Limb (tissue), 2 donors: ENCODE measurements at regions not wholly inside any gene's neighbourhood (a gene's known extent, or its start where the extent isn't known, plus 50 kb on each side); places are given as distances from the start of the nearest gene placed in this dataset.
A peak's percentile ranks its signal among the peaks of the same experiment; 100 is the strongest.
"Not testable (repeated sequence)": the region's sequence is repeated elsewhere in the genome, so short reads cannot be mapped to it uniquely, and the experiment has no call there.

ENCODE experiments used
- DNase-seq, 2 donors: peaks; one replicate each; pipeline ENCODE4 v3.0.0-alpha.2; 2016; ENCODE audit errors: extremely low spot score in 2 of 2

- DNase-seq = no peak
Measured at GRCh38 chr10:44010873-44011602, 362.4 kb upstream of the ZNF32 start.

DNA sequence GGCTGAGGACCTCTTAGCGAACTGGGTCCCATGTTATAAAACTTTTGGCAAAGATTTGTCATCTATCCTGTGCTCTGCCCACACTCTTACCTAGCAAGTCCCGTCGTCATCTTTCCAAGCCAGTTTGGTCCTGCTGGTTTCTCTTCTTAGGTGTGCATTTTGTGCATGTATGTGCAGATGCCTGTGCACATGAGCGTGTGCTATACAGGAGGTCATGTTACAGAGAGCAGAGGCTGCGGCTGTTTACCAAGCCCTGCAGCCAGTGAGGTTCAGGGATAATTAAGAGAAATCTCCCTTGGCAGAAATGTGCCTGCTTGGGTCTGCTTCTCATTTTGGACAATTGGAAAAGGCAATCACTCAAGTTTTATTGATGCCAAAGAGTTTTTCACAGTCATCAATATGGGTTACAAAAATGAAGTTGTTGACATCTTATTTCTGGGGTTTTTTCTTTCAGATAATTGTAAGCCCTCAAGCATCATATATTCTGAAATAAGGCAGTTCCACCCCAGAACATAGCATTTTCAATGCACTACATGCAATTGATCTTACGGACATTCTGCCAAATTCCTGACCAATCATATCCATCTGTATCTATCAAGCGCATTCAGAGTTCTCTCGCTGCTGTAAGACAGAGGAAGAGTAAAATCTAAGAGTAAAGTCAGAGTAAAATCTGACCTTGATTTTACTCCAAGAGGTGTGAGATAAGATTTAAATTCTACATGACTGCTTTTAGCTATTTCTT is 361.4 kb upstream of the ZNF32 start:
- DNase-seq = no peak

DNA sequence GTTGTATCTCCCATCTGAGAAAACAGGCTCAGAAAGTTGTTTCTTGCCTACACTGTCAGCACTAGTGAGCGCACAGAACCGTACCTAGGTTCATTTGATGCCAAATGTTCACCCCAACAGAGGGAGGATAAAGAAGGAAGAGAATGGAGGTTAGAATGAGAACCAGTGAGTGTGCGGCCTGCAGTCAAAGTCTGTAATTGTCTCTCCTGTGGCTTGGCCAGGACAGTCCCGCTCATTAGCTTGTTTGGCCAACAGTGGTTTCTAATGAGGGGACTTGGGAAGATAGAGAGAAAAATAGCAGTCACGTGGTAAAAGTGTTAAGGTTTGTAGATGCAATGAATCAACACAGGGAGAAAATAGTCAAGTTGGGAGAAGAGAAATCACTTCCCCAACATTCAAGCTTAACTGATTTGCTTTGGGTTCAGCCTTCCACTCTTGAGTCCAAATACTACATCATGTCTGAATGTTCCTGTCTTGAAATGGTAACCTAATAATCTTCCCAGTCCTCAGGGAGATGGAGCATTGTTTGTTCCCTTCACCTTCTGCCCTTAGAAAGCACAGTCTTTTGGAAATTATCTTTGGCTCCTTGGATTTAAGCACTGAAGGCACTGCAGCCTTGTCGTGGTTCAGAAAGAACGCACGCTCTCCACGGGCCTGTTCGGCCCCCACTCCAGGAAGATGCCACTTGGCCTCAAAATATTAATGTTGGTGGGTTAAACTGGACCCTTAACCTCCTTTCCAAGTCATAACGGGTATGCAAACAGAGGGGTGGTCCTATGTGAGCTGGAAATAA is 360.4 kb upstream of the ZNF32 start:
- no peak for DNase-seq

GRCh38 chr10:44008270-44008916 is 359.7 kb upstream of the ZNF32 start:
- no peak for DNase-seq

GRCh38 chr10:44006771-44007170 is 358.1 kb upstream of the ZNF32 start:
- no peak for DNase-seq

GRCh38 chr10:44005788-44006099 is 357.1 kb upstream of the ZNF32 start:
- DNase-seq = no peak

DNA sequence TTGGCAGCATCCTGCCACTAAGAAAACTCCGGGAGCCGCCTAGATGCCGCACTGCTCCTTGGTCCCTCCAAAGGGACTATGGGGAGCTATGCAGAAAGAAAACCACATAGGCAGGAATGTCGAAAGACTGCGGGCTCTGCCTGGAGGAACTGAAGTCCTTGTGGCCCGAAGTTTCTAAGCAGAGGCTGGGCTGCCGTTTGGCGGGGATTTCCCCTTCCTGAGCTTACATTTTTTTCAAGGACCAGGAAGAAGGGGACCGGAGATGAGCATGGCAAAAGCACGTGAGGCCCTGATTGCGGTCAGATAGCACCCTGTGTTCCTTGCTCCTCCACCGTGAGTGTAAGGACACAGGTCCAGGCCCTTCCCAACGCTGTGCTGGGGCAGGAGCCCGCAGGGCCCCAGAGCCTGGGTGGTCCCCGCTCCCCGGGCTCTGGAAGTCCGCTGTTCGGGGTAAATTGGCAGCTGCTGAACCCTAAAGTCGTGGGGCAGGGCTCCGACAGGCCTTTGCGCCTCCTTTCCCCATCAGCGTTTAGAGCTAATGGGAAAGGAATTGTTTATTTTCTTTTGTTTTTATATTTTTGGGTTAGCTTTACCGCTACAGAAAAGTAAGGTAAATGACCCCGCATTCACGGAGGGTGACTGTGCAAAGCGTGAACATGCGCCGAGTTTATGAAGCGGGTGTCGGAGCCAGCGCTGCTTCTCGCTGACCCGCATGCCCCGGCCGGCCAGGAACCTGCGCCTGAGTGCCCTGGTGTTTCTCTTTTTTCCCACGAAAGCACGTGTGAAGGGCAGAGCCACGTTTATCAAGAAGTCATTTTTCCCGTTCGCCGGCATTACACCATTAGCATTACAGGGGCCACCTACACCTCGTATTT is 356.5 kb upstream of the ZNF32 start:
- no peak for DNase-seq

GRCh38 chr10:43998021-43998809 is 349.5 kb upstream of the ZNF32 start:
- peak in 1 of 2 donors; percentile 33 for DNase-seq

- no peak for DNase-seq
Measured at GRCh38 chr10:43997330-43997729, 348.6 kb upstream of the ZNF32 start.

DNA sequence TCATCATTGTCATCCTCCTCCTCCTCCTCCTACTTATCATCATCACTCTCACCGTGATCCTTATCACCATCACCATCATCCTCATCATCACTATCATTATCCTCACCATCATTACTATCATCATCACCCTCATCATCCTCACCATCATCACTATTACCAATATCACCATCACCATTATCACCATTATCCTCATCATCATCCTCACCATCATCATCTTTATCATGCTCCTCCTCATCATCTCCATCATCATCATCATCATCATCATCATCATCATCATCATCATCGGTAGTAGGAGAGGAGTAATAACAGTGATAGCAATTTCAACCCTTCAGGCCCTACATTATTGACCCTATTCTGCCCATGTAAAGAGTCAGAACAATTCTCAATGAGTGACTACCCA is 345.9 kb upstream of the ZNF32 start:
- no peak for DNase-seq

GRCh38 chr10:43992816-43993215 is 344.1 kb upstream of the ZNF32 start:
- DNase-seq = not testable (repeated sequence)

DNA sequence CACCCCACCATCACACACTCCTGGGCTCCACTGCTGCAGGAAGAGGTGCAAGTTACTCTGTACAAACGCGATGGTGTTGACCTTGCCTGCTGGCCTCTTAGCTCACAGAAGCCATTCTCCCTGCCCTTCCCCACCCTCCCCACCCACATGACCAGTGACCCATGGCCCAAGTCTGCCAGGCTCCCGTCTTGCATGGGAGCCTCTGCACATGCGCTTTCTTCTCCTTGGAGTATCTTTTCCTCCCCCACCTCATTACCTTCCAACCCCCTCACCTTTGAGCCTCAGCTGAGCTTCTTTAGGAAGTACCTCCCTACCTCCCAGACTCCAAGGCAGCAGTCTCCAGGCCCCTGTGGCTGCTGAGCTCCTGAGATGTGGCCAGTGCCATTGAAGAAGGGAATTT is 337.7 kb upstream of the ZNF32 start:
- no peak for DNase-seq

- no peak for DNase-seq
Measured at GRCh38 chr10:43985941-43986340, 337.3 kb upstream of the ZNF32 start.

- no peak for DNase-seq
Measured at GRCh38 chr10:43983856-43984271, 335.2 kb upstream of the ZNF32 start.

- DNase-seq = no peak
Measured at GRCh38 chr10:43983405-43983804, 334.7 kb upstream of the ZNF32 start.

GRCh38 chr10:43982250-43982649 is 333.6 kb upstream of the ZNF32 start:
- no peak for DNase-seq

- no peak for DNase-seq
Measured at GRCh38 chr10:43981696-43982095, 333.0 kb upstream of the ZNF32 start.

DNA sequence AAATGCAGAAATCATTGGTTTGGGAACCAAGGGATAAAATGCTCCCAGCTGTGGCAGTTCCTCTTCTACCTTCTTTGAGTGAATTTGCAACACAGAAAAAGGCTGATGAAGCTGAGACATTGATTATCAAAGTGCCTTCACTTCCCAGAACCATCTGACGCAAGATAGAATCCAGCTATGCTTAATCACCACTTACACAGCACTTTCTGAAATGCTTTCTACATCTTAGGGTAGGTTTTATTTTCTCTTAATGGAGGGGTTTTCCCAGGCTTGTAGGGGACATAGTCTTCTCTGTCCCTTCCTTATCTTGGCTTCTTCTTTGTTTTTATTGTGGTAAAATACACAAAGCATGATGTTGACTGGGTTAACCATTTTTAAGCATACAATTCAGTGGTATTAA is 332.6 kb upstream of the ZNF32 start:
- no peak for DNase-seq

GRCh38 chr10:43980715-43981114 is 332.0 kb upstream of the ZNF32 start:
- no peak for DNase-seq

GRCh38 chr10:43980313-43980712 is 331.6 kb upstream of the ZNF32 start:
- no peak for DNase-seq
